ENCODE measurements at regions not wholly inside any gene's neighbourhood (a gene's known extent, or its start where the extent isn't known, plus 50 kb on each side); places are given as distances from the start of the nearest gene placed in this dataset.

DNA sequence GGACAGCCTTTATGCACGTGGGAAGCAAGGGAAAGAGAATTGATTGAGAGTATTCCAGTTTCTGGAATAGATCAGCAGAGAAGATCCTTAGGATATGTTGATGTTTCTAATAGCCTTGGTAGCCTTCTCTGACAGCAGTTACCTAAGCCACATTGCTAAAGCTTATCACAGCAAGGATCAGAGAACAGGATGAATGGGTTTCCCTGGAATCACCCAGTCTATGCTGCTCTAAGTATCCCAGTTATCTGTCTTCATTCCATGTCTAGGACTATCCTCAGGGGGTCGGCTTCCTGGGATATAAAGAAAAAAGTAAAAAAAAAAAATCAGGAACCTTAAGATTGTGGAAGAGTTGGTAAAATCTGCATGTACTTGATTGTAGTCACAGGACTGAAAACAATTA, 352.0 kb upstream of the AKR1E2 start:
- no peak for DNase-seq

DNA sequence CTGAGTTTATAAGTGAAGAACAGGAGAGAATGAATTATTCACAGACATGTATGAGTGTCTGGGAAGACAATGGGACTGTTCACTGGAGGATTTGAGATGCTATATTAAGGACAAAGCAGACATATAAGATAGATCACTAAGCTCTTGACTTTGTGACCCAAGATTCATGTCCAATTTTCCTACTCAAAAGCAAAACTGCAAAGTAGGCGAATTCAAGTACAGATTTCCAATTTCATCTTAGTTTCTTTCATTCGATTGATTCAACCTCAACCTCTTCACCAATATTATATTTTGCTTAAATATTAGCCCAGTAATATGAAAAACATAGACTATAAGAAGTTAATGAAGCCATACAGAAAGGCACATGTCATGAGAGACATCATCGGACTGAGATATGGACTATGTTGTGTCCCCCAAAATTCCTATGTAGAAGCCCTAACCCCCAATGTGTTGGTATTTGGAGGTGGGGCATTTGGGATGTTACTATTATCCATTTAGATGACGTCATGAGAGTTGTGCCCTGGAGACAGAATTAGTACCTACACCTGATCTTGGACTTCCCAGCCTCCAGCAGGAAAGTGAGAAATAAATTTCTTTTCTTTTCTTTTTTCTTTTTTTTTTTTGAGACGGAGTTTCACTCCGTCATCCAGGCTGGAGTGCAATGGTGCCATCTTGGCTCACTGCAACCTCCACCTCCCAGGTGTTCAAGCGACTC, 353.7 kb upstream of the AKR1E2 start:
- no peak for DNase-seq

DNA sequence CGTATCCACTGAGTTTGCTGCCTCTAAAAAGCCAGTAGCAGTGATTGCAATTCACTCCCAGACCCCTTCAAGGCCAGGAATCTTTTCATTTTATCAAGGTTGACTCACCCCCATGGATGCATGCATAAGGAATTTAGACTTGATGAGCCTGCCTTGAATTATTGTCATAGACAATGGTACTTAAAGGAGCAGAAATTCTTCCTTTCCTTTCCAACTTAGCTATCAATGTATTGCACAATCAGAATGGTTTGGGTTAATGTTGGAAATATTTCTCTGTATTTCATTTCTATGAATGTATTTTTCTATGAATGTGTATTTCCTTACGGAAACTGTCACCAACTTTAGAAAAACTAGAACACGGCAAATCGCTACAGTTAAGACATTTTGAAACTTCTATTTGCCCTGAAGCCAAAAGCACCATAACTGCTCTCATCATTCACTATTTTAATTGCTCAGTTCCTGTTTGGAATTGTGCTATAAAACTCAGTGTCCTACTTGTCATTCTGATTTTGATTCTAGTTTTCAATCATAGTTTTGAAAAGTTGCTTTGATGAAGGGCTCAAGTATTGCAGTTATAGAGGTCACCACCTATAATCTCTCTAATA, 355.7 kb upstream of the AKR1E2 start:
- DNase-seq = no peak

DNA sequence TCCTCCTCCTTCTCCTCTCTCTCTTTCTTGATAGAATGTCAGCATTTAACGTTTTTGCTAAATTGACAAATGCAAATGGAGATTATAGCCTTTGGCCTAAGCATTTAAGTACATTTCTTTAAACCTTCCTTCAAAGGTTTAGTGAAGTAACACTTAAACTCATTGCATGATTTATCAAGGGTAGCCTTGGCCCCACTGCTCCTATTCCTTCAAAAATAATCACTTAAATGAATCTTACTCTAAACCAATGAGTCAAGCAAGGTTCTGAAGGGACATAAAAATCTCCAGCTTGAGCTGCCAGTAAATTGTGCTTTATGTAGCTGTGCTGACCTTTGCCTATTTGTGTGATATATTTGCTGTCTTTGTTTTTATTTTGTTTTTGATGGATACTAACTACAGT, 358.5 kb upstream of the AKR1E2 start:
- no peak for DNase-seq

DNA sequence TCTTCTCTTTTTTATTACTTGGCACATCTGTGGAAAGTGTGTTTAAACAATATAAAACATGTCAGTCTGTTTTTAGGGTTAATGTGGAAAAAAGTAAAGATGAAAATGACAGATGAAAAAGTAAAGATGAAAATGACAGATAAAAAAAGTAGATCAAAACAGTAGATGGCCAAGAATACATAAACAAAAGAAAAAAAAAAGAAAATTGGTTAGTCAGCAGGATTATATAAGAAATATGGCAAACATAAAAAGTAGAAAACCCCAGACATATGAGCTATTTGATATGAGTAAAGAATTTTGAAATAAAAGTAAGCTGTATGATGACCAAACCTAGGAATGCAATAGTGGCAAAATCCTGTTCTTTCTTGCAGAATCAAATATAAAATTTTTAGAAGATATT, 365.7 kb upstream of the AKR1E2 start:
- DNase-seq = no peak

DNA sequence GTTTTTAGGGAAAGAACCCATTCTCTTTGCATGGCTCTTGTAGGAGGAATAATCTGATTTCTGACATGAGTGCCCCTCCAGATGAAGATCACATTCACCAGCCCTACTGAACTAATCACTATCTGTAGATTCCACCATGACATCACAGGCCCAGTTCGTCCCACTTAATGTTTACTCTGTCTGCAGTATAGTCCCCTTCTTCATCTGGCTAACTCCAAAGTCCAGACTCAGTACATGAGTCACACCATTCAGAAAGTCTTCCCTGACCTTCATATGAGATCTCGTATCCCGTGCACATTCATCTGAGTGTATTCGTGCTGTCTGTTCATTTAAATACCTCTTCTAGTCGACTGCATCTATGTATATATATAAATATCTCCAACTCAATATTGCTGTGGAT, 366.5 kb upstream of the AKR1E2 start:
- no peak for DNase-seq

DNA sequence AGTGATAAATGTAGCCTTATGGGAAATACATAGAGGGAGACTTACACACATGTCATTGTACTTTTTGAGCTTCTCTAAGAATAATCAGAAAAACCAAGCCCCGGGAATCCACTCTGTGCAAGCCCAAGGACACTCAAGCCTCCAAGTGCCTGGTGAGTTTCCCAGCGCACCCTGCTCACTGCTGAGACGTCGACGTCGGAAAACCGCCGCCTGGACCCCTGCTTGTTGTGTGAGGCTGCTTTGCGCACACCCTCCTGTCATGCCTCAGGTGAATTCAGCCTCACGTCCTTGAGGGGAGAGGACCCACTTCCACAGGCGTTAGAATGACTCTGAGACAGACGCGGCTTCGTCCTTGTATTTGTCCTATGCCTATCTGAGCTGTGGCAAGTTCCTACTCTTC, 368.4 kb upstream of the AKR1E2 start:
- no peak for DNase-seq

DNA sequence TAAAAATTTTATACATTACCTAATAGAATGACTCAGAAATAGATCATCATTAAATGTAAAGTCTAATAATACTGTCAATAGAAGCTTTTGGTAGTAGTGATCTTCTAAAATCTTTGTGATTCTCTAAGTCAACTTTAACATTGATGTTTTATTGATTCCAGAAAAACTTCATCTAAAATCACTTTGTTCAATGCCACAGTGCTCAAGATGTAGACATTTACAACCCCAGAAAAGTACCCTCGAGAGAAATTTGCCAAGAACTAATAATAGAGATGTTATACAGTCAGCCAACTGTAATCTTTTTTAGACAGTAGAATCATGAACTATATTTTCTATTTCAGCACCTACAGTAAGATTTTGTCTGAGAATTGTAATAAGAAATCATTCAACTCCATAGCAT, 369.2 kb upstream of the AKR1E2 start:
- no peak for DNase-seq

DNA sequence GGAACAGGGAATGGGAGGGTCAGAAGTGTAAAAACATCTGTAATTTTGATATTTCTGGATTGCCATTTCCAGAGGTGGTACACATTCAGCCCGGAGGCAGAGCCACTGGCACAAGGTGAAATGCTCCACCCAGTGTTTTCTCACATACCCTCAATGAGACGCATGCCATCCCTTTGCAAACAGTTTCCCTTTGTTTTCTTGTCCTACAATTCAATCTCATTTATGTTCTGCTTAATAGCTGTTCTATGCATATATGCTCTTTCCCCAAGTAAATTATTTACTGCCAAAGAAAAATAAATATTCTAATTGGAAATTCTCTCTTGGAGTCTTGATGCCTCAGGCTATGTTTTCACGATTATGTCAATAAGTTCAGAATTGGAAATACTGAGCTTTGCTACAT, 369.7 kb upstream of the AKR1E2 start:
- DNase-seq = peak; percentile 13 to 70

DNA sequence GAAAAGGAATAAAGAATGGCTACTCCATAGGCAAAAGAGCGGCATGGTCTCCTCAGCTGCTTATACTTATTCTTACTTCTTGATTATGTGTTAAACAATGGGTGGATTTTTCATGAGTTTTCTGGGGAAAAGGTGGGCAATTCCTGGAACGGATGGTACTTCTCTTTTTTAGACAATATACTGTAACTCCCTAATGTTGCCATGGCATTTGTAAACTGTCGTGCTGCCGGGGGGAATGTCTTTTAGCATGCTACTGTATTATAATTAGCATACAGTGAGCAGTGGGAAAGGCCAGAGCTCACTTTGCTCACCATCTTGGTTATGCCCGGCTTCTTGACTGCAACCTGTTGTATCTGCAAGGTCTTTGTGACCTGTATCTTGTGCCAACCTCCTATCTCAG, 372.1 kb upstream of the AKR1E2 start:
- DNase-seq = no peak

DNA sequence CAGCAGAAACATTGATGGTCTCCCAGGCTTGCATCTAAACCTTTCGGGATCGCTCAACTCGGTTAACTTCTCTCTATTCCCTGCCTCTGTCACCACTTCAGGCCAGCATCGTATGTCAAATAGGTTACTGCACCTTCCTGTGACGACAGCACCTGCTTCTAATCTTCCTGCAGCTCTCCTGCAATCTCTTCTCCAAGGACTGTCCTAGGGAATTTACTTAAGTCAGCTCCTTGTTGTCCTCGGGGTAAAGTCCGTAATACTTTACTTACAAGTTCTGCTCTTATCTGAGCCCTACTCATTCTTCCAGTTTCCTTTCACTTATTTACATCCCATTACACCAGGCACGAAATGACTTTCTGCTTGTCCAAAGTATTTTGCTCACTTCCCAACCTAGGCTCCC, 372.7 kb upstream of the AKR1E2 start:
- no peak for DNase-seq

DNA sequence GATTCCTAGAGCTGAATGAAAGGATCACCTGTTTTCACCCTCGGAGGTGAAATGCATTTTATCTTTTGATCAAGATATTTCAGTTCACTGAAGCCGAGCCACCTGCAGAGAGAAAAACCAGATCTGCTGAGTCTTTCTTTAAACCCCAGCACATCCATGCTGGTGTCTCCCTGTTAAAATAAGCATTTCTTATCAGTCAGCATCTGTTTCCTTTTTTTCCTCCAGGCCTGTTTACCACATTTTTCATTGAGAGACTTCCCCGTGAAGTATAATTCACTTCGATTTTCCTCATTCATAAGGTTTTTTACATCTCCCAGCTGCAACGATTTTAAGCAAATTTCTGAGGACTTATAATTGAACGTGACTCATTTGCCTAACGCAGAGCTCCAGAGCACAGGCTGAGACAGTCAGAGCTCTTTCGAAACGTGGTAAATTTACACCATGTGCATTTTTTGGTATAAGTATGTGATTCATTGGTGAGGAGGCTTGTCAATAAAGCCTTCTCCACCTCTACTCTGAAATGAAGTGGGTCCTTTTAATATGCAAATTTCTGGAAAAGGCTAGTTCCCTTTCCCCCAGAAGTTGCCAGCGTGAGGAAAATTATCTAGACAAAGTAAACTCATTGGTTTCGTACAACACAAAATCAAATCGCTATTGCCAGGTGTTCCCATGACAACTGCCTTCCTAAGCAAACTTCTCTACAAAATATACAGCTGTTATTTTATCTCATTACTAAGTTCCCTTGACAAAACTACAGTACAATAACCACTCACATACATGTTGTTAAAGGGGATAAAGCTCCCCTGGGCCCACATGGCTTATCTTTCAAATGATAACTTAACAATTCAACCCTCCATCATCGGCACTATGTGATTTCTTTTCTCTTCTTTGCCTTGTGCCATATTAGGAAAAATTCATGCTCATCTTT, 374.8 kb upstream of the AKR1E2 start:
- DNase-seq = peak in 1 of 2 experiments; percentile 41

DNA sequence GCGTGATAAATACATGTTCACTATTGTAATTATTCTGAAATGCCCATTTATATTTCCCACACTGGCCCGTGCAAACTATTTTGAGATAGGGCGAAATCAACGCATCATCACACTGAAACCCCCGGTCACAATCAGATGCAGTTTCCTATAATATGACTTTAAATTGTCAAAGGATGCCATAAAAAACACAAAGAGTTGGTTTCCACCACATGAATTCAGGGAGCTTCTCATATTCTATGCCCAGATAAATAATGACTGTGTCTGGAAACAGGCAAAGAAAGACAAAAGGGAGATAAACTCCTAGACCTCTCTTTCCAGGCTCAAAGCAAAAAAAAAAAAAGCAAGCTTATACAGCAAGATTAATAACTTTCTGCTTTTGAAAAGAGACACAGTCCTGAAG, 375.8 kb upstream of the AKR1E2 start:
- no peak for DNase-seq

DNA sequence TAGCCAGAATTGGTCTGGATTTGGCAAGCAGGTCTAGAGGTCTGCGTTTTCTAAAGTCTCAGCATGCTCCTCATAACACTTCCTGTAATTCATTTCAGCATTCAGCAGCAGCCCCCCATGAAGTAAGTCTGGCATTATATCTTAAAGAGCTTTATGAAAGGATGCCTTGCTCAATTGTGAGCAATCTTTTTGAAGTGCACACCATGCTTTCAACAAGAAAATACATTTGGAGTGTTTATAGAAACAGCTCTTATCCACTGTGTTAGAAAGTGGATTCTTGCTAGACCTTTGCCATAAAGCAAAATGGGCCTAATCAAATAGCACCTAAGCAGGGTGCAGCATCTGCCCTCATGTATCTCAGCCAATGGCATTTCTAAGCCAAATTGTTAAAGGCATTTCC, 378.0 kb upstream of the AKR1E2 start:
- no peak for DNase-seq

DNA sequence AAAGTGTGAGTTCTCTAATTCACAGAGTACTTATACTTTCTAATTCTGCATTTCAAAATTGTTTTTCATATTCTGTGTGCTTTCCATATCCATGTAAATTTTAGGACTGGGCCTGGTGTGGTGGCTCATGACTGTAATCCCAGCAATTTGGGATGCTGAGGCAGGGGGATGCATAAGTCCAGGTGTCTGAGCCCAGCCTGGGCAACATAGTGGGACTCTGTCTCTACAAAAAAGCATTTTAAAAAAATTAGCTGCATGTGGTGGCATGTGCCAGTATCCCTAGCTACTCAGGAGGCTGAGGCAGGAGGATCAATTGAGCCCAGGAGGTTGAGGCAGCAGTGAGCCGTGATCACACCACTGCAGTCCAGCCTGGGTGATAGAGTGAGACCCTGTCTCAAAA, 382.6 kb upstream of the AKR1E2 start:
- no peak for DNase-seq

DNA sequence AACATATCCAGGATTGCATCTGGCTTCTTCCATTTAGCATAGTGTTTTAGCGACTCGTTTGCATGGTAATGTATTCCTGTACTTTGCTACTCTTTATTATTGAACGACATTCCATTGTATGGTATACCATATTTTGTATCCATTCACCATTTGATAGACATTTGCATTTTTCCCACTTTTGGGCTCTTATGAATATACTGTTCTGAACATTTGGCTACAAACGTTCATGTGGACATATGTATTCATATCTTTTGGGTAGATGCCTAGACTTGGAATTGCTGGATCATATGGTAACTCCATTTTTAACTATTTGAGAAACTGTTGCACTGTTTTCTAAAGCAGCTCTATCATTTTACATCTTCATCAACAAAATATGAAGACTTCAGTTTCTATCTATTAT, 383.7 kb upstream of the AKR1E2 start:
- DNase-seq = no peak

DNA sequence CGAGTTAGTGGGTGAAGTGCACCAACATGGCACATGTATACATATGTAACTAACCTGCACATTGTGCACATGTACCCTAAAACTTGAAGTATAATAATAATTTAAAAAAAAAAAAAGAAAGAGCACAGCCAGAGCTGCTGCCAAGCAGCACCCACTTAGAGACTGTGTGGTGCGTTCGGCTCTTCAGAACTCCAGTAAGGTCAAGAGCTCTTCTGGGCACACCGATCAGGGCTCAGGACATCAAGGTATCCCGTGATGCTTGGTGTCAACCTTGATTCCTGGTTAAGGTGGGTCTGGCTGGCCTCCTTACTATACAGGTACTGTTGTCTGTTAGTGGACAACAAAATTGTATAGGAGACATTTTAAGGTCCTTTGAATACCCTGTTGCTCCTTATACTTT, 385.7 kb upstream of the AKR1E2 start:
- no peak for DNase-seq

DNA sequence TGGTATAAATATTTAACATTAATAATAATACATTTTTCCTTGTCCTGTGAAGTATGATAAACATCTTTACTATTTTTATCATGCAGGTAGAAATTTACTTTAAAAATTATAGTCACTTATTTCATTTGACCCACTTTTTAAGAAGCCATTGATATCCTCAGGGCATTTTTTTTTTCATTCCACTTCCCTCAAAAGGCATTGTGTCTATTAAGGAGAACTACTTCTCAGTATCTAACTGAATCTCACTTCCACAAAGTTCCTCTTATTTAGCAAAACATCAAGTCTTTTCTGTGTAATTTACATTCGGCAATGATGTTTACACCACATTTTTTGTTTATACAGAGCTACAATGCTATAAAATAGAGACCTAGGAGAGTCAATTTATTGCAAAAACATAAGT, 388.2 kb upstream of the AKR1E2 start:
- no peak for DNase-seq

DNA sequence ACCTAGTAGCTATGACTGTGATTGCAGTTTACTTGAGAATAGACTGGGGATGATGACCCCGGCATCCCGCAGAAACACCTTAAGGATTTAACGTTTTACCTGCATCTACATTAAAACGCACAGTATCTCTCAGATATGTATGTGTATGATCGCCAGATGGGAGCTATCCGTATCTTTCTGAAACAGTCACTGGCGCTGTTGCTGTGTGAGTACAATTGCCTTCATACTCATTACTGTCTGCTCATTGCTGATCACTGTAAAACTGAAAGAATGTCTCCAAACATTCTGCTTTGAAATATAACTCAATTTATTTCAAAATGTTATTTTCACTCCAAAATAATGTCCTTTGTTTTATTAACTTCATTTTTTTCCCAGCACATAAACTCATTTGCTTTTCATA, 388.9 kb upstream of the AKR1E2 start:
- DNase-seq = no peak

DNA sequence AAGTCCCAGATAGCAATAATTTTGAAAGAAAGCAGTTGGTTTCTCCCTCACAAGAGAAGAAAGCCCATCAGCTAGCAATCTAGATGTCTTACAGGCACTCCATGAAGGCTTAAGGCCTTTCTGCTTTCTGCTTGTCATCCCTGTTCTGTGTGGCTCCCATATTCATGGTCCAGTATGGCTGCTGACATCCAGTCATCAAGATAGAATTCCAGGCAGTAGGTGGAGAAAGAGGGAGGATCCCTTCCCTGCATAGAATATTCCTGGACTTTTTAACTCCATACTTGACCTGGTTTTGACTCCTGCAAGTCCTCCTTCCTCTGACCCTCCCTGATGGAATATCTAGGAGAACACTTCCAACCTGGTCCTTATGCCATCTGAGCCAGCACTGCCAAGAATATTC, 389.9 kb upstream of the AKR1E2 start:
- DNase-seq = no peak

DNA sequence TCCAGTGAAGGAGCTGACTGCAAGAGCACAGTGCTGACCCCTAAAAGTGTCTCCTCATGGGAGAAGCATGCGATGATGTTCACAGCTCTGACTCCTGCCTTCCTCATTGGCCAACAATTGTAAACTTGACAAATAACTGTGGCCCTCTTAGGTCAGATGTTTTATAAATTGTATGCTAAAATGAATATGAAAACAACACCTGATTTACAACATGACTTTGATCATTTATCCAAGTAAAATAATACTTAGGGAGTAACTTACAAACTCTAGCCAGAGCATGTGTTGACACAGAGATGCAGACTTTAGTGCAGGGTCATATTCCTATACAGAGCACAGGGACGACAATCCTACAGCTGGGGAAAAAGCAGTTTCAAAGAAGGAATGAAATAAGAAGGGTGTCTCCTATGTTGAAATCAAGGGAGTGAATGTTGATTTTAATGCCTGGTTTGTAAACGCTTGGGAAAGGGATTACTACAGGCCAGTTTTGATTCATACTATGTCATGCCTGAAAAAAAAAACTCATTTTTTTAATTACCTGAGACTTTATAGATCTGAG, 391.4 kb upstream of the AKR1E2 start:
- DNase-seq = no peak

DNA sequence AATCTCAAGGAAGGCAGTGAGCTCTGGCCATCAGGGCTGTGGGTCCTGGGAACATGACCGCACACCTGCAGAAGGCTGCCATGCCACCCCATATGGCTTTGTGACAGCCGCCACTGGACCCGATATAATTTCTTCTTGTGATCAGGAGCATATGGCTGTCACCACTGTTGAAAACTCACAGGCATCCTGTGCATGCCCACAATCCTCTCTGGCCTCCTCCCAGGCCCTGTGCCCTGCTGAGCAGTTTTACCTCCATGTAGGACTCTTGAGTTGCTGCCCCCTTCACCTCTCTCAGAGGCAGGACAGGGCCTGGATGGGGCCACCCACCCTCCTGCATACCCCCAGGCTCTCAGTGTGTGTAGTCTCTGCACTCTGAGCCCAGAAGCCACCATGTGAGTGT, 391.9 kb upstream of the AKR1E2 start:
- DNase-seq = no peak

DNA sequence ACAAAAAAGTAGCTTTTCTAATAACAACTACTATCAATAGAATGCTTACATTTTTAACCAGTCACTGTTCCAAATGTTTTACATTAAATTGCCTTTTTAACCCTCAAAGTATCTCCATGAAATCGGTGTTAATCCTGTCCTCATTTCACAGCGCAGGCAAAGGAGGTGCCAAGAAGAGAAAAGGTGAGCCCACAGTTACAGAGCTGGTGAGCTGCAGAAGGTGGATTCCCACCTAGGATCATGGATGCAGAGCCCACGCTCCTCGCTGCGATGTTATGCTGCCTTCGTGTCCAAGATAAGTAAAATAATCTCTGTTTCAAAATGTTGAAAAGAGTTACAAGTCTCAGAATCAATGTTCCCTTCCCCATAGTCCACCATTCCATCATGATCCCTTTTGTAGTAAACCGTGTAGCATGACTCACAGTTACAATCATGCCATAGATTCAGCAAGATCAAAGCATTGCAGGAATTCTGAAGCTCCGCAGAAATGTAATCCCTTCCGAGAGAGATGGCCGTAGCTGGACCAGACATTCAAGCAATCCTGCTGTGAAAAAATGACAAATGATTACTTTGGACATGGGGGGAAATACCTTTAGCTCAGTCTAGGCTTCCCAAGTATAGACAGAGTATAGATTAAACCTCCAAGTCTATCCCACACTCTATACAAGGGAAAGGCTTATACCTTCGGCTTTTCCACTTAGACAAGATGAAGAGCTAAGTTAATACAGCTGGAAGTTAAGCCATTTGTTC, 394.7 kb upstream of the AKR1E2 start:
- no peak for DNase-seq
